C4-2B (cell line): ENCODE measurements at regions not wholly inside any gene's neighbourhood (a gene's known extent, or its start where the extent isn't known, plus 50 kb on each side); places are given as distances from the start of the nearest gene placed in this dataset.

Source experiments
- H3K27ac ChIP-seq: fragments of 450-650 bp; 2 replicates; pipeline ENCODE4 v1.5.1; 2017
- ZFX ChIP-seq: fragments of 450-650 bp; IDR thresholded peaks from 2 replicates; pipeline ENCODE4 v1.6.1; 2017
- TF ChIP-seq, protein P1 (sequence below): fragments of 450-650 bp; conservative IDR thresholded peaks from 2 replicates; pipeline ENCODE4 v1.5.1; 2017; ENCODE audit warnings: mild to moderate bottlenecking

DNA sequence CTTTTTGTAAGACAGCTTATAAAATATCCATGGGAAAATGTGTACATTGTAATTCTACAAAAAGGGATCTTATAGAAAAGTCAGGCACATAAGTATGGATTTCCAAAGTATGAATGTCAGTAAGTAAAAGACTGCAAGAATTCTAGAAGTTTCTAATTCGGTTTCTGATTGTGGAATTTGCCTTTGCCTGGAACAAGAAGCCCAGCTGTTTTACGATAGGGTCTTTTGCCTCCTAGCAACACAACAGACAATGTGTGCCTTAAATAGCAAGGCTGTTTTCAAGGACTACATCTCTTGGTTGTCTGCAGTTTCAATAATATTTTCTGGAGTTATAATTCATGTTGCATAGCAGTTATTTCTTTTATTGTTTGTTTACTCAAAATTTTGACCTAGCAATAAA, 312.9 kb downstream of the MTX2 start:
- H3K27ac ChIP-seq: no peak overlapping the region
- no peak for TF ChIP-seq ZFX
- TF ChIP-seq, protein P1, sequence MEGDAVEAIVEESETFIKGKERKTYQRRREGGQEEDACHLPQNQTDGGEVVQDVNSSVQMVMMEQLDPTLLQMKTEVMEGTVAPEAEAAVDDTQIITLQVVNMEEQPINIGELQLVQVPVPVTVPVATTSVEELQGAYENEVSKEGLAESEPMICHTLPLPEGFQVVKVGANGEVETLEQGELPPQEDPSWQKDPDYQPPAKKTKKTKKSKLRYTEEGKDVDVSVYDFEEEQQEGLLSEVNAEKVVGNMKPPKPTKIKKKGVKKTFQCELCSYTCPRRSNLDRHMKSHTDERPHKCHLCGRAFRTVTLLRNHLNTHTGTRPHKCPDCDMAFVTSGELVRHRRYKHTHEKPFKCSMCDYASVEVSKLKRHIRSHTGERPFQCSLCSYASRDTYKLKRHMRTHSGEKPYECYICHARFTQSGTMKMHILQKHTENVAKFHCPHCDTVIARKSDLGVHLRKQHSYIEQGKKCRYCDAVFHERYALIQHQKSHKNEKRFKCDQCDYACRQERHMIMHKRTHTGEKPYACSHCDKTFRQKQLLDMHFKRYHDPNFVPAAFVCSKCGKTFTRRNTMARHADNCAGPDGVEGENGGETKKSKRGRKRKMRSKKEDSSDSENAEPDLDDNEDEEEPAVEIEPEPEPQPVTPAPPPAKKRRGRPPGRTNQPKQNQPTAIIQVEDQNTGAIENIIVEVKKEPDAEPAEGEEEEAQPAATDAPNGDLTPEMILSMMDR: no peak

DNA sequence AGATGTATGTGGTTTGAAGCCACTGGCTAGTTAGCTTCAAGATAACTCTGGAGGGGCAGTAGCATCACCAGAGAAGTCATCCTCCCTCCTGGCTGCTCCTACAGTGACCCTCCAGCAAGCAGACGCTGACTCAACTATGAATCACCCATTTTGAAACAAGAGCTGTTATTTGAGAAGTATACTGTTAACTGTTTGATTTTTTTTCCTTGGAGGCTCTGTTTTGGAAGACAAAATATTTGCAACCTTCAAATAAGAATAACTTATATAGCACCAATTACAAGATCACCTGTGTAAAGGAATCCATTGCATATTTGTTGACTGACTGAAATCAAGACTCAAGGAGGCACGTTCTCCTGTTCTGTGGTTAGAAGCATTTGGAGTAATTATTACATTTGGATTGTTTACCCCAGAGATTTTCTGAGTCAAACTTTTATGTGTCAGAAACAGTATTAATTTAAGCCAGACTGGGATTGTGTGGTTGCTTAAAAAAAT, 313.8 kb downstream of the MTX2 start:
- no peak overlapping the region for H3K27ac ChIP-seq
- no peak for TF ChIP-seq ZFX
- TF ChIP-seq, protein P1: no peak

DNA sequence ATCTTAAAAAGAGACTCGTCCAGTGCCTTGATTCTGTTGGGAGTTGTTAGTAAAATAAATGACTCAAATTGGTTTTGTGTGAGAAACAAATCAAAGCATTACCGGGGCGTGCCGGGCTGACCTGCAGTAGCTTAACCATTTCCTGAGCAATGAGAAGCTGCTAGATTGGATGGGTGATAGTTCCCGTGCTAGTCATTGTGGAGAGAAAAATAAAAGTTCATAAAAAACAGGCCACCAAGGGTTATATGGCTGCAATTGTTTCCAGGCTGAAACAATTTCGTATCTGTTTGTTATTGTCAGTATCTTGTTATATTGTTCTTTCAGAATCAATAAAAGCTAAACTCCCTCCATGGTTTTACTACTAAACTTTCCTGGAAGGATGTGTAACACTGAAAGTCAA, 314.4 kb downstream of the MTX2 start:
- TF ChIP-seq, protein P1: no peak
- TF ChIP-seq ZFX: no peak
- no peak overlapping the region for H3K27ac ChIP-seq

DNA sequence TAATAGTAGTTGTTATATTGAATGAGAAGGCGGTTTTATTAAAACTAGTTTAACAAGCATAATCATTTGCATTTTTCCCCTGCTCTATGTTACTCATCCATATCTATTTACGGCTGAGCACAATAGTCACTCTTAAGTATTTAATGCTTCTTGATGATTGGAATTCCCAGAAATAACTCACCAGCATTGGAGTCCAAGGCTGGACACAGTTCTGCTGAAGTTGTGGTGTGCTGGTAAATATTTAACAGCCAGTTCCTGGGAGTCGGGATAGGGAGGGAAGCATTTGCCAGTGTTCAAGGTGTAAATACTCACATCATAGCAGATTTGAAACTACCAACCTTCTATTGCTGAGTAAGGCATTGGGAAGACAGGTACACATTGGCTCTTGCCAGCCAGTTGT, 315.1 kb downstream of the MTX2 start:
- no peak overlapping the region for H3K27ac ChIP-seq
- TF ChIP-seq ZFX: no peak
- TF ChIP-seq, protein P1: no peak

DNA sequence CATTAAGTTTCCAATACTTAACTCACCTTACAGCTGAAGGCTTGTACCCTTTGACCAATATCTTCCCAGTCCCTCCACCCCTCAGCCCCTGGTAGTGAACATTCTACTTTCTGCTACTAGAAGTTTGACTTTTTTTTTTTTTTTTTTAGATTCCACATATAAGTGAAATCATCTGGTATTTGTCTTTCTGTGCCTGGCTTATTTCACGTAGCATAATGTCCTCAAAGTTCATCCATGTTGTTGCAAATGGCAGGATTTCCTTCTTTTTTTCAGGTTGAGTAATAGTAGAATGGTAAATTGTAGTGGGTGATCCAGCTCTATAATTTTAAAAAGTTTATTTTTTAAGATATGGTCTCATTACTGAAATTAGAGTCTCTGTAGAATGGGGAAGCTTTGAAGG, 316.0 kb downstream of the MTX2 start:
- no peak overlapping the region for H3K27ac ChIP-seq
- TF ChIP-seq, protein P1: no peak
- TF ChIP-seq ZFX: no peak

DNA sequence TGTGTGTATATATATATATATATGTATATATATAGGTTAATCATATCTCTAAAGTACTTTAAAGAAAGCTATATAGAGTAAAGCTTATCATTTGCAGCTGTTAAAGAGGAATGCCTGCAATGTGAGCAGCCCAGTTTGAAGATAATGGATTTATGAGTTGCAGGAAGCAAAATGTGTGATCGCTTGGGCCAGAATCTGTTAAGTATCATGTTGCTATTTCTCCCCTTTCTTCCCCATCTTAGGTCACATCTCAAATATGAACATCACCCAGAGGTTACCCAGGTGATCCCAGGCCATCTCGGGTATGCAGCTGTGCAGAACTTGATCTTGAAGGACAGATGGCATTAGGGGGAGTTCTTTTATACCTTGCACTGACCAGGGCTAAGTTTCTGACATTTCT, 316.5 kb downstream of the MTX2 start:
- no peak overlapping the region for H3K27ac ChIP-seq
- TF ChIP-seq, protein P1: no peak
- TF ChIP-seq ZFX: no peak

DNA sequence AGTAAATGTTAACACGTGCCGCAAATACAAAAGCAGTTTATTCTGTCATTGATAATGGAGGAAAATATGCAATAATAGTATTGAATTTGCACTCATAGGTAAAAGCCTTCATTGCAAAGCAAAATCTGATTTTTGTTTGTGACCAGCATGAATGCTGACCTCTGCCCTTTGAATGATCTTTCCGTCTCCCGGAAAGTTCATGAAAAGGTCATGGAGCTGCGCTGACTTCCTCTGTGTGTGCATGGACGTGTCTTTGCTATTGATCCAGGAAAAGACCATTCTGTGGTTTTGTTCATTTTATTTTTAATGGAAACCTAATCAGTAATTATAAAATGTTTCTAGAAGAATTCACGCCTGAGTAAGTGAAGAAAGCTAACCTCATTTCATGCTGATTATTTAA, 320.0 kb downstream of the MTX2 start:
- TF ChIP-seq, protein P1: no peak
- no peak for TF ChIP-seq ZFX
- no peak overlapping the region for H3K27ac ChIP-seq
